ENCODE measurements at regions not wholly inside any gene's neighbourhood (a gene's known extent, or its start where the extent isn't known, plus 50 kb on each side); places are given as distances from the start of the nearest gene placed in this dataset.
"Not testable (repeated sequence)": the region's sequence is repeated elsewhere in the genome, so short reads cannot be mapped to it uniquely, and the experiment has no call there.

- not testable (repeated sequence) for H3K27me3 Mint-ChIP-seq; DNase-seq (ENCODE audit: low spot score, unreplicated experiment); H3K9me3 Mint-ChIP-seq (ENCODE audit: low read depth); H3K4me3 Mint-ChIP-seq (ENCODE audit: low read depth); H3K36me3 Mint-ChIP-seq (ENCODE audit: insufficient read depth)
- H3K4me1 Mint-ChIP-seq (ENCODE audit: low read depth): peaks cover 10% of the 10 kb centered on the region
- peak overlapping the region; percentile 56 for H3K27ac Mint-ChIP-seq
These were observed 174.8 kb downstream of the LAT start for GRCh38 chr16:29159603-29160002.

- H3K27ac Mint-ChIP-seq: no peak overlapping the region
- H3K4me1 Mint-ChIP-seq (ENCODE audit: low read depth): peaks cover 10% of the 10 kb centered on the region
- H3K9me3 Mint-ChIP-seq (ENCODE audit: low read depth): no peaks in the 10 kb centered on the region
- DNase-seq (ENCODE audit: low spot score, unreplicated experiment): no peak
- H3K4me3 Mint-ChIP-seq (ENCODE audit: low read depth): no peak overlapping the region
- no peaks in the 10 kb centered on the region for H3K36me3 Mint-ChIP-seq (ENCODE audit: insufficient read depth)
- TF ChIP-seq CTCF (IDR thresholded peaks at IDR 0.05; ENCODE audit: unreplicated experiment): no peak
- peaks cover 5% of the 10 kb centered on the region for H3K27me3 Mint-ChIP-seq
These were observed 173.9 kb downstream of the LAT start for GRCh38 chr16:29158785-29159184.

GRCh38 chr16:29158031-29158784 is 173.4 kb downstream of the LAT start:
- peaks cover 10% of the 10 kb centered on the region for H3K4me1 Mint-ChIP-seq (ENCODE audit: low read depth)
- DNase-seq (ENCODE audit: low spot score, unreplicated experiment); H3K27ac Mint-ChIP-seq; H3K27me3 Mint-ChIP-seq; H3K9me3 Mint-ChIP-seq (ENCODE audit: low read depth); H3K4me3 Mint-ChIP-seq (ENCODE audit: low read depth); H3K36me3 Mint-ChIP-seq (ENCODE audit: insufficient read depth): not testable (repeated sequence)

GRCh38 chr16:29157051-29157923 is 172.4 kb downstream of the LAT start:
- DNase-seq (ENCODE audit: low spot score, unreplicated experiment): not testable (repeated sequence)

GRCh38 chr16:29156511-29156910 is 171.7 kb downstream of the LAT start:
- H3K36me3 Mint-ChIP-seq (ENCODE audit: insufficient read depth): no peaks in the 10 kb centered on the region
- H3K27ac Mint-ChIP-seq: peak overlapping the region; percentile 8
- no peak for TF ChIP-seq CTCF (IDR thresholded peaks at IDR 0.05; ENCODE audit: unreplicated experiment)
- no peak for DNase-seq (ENCODE audit: low spot score, unreplicated experiment)
- no peak overlapping the region for H3K4me3 Mint-ChIP-seq (ENCODE audit: low read depth)
- no peaks in the 10 kb centered on the region for H3K9me3 Mint-ChIP-seq (ENCODE audit: low read depth)
- H3K27me3 Mint-ChIP-seq: peaks cover 5% of the 10 kb centered on the region
- peaks cover 10% of the 10 kb centered on the region for H3K4me1 Mint-ChIP-seq (ENCODE audit: low read depth)

More at GRCh38 chr16:29157051-29157923, 172.4 kb downstream of the LAT start:
- not testable (repeated sequence) for H3K36me3 Mint-ChIP-seq (ENCODE audit: insufficient read depth); H3K4me3 Mint-ChIP-seq (ENCODE audit: low read depth); H3K9me3 Mint-ChIP-seq (ENCODE audit: low read depth); H3K27me3 Mint-ChIP-seq
- Mint-ChIP-seq H3K4me1 (ENCODE audit: low read depth) (peaks cover 10% of the 10 kb centered on the region), H3K27ac (peak overlapping the region; percentile 8)

- H3K4me1 Mint-ChIP-seq (ENCODE audit: low read depth): peaks cover 10% of the 10 kb centered on the region
- not testable (repeated sequence) for H3K27me3 Mint-ChIP-seq; H3K27ac Mint-ChIP-seq; DNase-seq (ENCODE audit: low spot score, unreplicated experiment); H3K9me3 Mint-ChIP-seq (ENCODE audit: low read depth); H3K36me3 Mint-ChIP-seq (ENCODE audit: insufficient read depth); H3K4me3 Mint-ChIP-seq (ENCODE audit: low read depth)
These were observed 171.0 kb downstream of the LAT start for GRCh38 chr16:29155866-29156200.

GRCh38 chr16:29155131-29155865 is 170.4 kb downstream of the LAT start:
- peaks cover 10% of the 10 kb centered on the region for H3K4me1 Mint-ChIP-seq (ENCODE audit: low read depth)
- not testable (repeated sequence) for H3K36me3 Mint-ChIP-seq (ENCODE audit: insufficient read depth); H3K27ac Mint-ChIP-seq; DNase-seq (ENCODE audit: low spot score, unreplicated experiment); H3K27me3 Mint-ChIP-seq; H3K9me3 Mint-ChIP-seq (ENCODE audit: low read depth); H3K4me3 Mint-ChIP-seq (ENCODE audit: low read depth)

Measured in progenitor cell of endocrine pancreas (in vitro differentiated cells).